NCI-H69 (cell line): ENCODE measurements at regions not wholly inside any gene's neighbourhood (a gene's known extent, or its start where the extent isn't known, plus 50 kb on each side); places are given as distances from the start of the nearest gene placed in this dataset.

Experiments used
- DNase-seq: peaks from one replicate; lab custom pipeline; 2025; lab: John Stamatoyannopoulos, UW

GRCh38 chr5:54646356-54647101 is 129.0 kb downstream of the SNX18 start:
- DNase-seq = peak; percentile 58

GRCh38 chr5:54645882-54646355 is 128.4 kb downstream of the SNX18 start:
- DNase-seq = no peak

- DNase-seq = no peak
These were observed 126.7 kb downstream of the SNX18 start for GRCh38 chr5:54644226-54644625.

- DNase-seq = no peak
These were observed 126.1 kb downstream of the SNX18 start for GRCh38 chr5:54643685-54644106.

DNA sequence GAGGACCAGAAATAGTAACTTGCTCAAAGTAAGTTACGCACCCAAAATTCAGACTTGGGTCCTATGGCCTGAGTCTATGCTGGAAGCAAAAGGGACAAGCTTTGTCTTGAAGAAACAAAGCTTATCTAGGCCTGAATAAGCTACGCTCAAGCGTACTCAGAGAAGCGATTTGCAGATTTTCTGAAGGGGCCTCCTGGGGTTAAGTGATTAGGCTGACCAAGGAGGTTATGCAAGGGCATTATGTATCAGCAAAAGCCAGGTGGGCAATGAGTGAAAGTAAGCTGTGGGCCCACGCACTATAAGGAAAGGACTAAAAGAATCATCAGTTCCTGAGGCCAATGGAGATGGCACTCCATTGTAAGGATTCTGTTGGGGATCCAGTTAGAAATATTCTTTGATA is 122.1 kb downstream of the SNX18 start:
- no peak for DNase-seq

DNA sequence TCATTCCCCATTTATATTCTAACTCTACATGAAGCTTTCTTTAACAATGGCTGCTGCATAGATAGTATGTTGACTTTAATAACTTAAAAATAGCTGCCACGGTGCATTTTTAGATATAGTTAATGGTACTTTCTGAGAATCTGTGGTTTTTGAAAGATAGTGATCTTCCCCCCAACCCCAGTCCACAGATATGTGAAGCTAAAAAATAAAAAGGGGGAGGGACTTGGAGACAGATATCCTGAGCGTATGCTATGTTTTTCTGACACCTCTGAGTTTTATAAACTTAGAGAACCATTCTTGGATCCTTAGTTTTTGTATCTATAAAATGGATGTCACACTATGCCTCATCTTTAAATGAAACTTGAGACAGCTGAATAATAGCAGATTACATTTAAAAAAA is 120.5 kb downstream of the SNX18 start:
- no peak for DNase-seq

DNA sequence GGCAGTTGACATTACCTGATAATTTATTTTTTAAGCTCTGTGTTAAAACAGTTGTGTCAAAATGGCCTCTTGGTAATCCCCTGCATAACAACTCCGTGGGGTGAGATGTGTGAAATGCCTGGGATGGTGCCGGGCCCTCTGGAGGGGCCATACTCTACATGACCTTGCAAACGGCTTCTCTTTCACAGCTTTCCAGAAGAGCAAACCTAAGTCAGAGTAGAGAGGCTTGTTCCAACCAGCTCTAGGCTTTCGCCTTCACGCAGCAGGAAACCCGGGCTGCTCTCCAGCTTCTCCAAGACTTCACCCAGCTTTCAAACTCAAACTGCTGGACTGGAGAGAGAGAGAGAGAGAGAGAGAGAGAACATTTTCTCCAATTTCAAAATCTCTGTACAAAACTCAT is 120.1 kb downstream of the SNX18 start:
- no peak for DNase-seq

DNA sequence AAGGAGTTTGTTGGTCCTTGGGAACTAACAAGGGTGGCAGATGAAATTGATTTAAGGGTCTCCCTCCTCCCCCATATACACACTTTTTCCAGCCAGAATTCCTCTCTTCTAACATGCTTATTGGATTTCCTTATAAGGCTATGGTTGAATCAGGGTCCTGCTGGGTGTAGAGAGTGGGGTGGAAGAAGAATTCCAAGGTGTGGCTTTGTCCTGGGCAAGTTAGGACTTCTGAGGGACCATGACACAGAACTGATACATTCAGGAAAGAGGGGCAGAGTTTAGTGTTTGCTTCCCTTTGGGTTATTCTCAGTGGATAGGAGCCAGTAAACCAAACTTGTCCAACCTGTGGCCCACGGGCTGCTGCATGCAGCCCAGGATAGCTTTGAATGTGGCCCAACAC is 116.5 kb downstream of the SNX18 start:
- DNase-seq = no peak

GRCh38 chr5:54632131-54632701 is 114.7 kb downstream of the SNX18 start:
- no peak for DNase-seq

GRCh38 chr5:54630738-54631359 is 113.3 kb downstream of the SNX18 start:
- DNase-seq = no peak

DNA sequence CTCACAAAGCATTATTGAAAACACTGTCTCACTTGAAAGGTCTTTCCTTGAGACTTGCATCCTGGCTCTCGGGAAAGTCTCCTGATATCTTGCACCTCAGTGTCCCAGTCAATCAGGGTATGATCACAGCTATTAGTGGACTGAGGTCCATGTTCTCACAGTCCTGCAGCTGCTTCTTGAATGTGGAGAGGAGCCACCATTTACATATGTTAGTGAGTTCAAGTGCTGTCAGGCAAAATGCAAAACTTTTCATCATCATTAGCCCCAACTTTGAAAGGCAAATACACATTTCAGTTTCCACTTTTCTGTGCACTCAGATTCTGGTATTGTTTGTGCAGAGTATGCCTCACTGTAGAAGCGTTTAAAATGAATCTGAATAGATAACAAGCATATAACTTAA is 111.6 kb downstream of the SNX18 start:
- DNase-seq = no peak

DNA sequence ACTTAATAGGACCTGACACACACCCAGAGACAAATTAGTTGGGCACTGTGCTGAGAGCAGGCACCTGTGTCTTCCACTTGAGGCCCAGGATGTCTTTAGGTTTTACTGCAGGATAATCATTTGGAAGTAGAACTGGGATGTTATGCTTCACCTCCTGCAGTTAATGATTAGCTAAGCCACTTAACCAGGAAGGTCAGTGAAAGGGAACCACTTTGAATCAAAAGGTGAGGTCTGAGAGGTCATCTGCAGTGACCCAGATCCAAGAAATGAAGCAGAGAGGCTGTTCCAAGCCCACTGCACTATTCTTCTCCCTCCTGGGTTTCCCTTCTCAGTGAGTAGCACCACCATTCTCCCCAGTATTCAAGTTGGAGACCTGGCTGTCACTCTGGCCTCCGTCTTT is 110.5 kb downstream of the SNX18 start:
- no peak for DNase-seq

DNA sequence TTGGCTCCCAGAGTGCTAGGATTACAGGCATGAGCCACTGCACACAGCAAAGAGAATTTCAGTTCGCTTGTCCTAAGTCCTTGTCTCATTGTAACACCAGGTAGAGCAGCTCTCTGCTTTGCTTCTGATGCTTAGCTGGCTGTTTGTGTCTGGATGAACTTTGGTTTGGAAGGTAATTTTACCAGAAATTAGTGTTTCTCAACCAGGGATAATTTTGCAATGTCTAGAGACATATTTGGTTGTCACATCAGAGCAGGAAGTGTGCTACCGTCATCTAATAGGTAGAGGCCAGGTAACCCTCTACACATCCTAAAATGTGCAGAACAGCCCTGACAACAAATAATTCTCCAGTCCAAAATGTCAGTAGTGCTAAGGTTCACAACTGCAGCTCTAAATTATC is 108.8 kb downstream of the SNX18 start:
- no peak for DNase-seq

GRCh38 chr5:54624805-54625568 is 107.4 kb downstream of the SNX18 start:
- no peak for DNase-seq

DNA sequence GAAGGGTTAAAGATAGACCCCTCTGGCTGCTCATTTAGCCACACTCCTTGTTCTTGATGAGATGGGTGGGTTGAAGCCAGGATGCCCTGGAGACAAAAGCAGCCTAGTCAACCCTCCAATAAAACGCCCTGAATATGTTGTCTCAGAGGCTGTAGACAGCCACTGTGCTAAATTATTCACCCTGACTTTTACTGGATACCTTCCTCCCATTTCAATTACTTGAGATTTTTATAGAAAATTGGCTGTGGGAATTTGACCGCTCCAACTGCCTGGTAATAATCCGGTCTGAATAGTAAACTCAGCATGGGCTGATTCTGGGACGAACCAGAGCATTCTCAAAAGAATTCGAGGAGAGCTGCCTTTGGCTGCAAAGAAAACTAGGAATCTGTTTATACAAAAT is 104.2 kb downstream of the SNX18 start:
- no peak for DNase-seq

DNA sequence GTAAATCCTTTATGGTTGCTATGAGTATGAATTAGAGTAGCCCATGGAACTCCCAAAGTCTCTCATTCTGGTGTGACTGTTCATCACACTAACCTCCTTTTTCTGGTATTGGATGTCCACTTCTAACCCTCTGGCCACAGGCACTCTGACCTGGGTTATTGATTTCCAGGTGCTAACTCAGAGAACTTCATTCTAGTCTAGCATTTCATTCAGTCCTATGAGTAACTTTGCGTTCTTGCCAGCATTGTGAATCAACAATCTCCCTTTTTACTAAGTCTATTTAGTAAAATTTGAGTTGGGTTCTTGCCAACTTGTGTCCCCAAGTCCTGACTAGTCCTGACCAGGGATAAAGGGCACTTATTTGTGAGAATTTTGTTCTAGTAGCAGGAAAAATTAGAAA is 103.5 kb downstream of the SNX18 start:
- DNase-seq = no peak

- DNase-seq = peak; percentile 29
These were observed 102.8 kb downstream of the SNX18 start for GRCh38 chr5:54620141-54620933.

DNA sequence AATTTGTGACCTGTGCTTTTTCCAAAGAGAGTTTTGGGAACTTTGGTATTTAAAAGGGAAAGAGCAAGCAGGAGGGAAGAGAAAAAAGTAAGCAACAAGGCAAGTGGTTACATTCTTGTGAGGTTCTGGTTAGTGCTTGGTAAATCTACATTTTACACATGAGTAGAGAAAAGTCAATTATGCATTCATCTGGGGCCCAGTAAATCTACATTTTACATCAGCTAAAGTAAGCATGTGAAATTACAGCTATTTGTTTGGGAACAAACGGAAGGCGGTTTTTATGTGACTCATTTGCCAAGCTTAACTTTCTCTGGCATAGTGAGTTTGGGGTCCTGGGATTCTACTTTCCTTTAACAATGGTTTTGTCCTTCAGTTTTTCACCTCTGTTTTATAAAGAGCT is 102.2 kb downstream of the SNX18 start:
- no peak for DNase-seq

GRCh38 chr5:54616518-54617220 is 99.1 kb downstream of the SNX18 start:
- DNase-seq = no peak

DNA sequence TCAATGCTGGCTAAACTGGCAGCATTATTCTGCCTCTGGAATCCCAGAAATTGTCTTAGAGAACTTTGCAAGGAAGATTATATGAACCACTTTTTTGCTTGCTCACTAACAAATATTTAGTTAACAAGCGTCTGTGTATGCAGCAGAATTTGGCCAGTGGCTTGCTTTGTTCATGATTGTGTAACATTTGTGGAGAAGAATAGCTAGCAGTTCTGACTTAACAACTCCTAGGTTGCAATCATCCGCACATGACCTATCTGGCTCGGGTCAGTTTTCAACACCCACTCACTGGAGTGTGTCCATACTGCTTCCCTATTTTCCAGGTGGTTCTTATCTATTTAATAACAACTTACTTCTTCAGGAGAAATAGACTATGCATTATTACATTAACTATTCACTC is 98.5 kb downstream of the SNX18 start:
- DNase-seq = no peak

DNA sequence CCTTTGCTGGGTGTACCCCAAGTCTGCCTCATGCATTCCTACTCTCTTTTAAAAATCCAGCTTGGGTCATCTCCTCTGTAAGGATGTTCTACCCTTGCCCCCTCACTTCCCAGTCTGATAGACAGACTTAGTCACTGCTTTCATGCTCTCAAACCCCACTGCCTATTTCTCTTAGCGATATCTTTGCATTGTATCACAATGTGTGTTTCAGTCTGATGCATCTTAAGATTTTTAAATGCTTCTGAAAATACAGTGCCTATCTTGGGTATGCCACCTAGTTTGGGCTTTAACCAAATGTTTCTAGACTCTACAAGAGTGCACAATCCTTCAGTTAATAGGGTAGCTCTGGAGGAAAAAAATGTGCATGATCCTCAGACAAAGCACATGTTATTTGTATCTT is 97.8 kb downstream of the SNX18 start:
- DNase-seq = no peak
